HepG2 (cell line): ENCODE measurements at regions not wholly inside any gene's neighbourhood (a gene's known extent, or its start where the extent isn't known, plus 50 kb on each side); places are given as distances from the start of the nearest gene placed in this dataset.
"Not testable (repeated sequence)": the region's sequence is repeated elsewhere in the genome, so short reads cannot be mapped to it uniquely, and the experiment has no call there.

ENCODE experiments used
- ATAC-seq: fragments of 200-7000 bp; cut with Tn5 transposase; 3 replicates; pipeline ENCODE4 v1.9.1; 2020; ENCODE audit warnings: mild to moderate bottlenecking, moderate library complexity
- BruUV-seq: library from RNA; stranded (reverse); fragments of 400-500 nt; replicated peaks from 2 replicates; lab custom pipeline; 2021; lab: Mats Ljungman, UMichigan
- CTCF ChIA-PET: fragments of 300-600 bp; formaldehyde crosslinking; extraction: SDS; loops from one replicate; lab custom pipeline; 2021; ENCODE audit warnings: low total read pairs, inconsistent platforms, low intra/inter-chr PET ratio; lab: Yijun Ruan, JAX
- POLR2A ChIA-PET: fragments of 350-600 bp; sonication (Branson Sonifier 250); formaldehyde crosslinking; loops from one replicate; lab custom pipeline; 2020; ENCODE audit warnings: antibody characterized with exemption, inconsistent platforms; lab: Yijun Ruan, JAX
- DNase-seq: peaks from one replicate; pipeline ENCODE4 v3.0.0-alpha.2; 2015; ENCODE audit warnings: low spot score
- FAIRE-seq: peaks from 3 replicates; lab custom pipeline; 2011; peaks lifted over from hg19 to GRCh38; lab: Jason Lieb, UNC
- H2AFZ ChIP-seq: one replicate; pipeline ENCODE4 v1.6.1; 2011; ENCODE audit warnings: low read length, inconsistent platforms
- H3K27ac ChIP-seq: fragments of 300-600 bp; 3 replicates; pipeline ENCODE4 v1.8.0; 2011; ENCODE audit warnings: mixed run types, mild to moderate bottlenecking, mixed read lengths, low read length, inconsistent platforms; ENCODE audit not compliant: insufficient read depth; ENCODE audit errors: extremely low read length
- H3K27me3 ChIP-seq, 2 experiments: fragments of 200-600 bp in 1 of 2; 2 replicates in 1 of 2; 3 replicates in 1 of 2; pipeline versions ENCODE4 v1.6.0 to v1.8.0; 2011; ENCODE audit warnings: low read length in 2 of 2, mild to moderate bottlenecking in 2 of 2, moderate library complexity in 2 of 2, inconsistent platforms in 1 of 2; ENCODE audit not compliant: insufficient read depth in 2 of 2, control insufficient read depth in 1 of 2
- H3K36me3 ChIP-seq, 2 experiments: fragments of 200-600 bp in 1 of 2; replicated peaks in 1 of 2; 2 replicates in 1 of 2; 3 replicates in 1 of 2; pipeline versions ENCODE4 v1.5.1 to v1.8.0; 2011; ENCODE audit warnings: low read length in 2 of 2, inconsistent platforms in 1 of 2; ENCODE audit not compliant: insufficient read depth in 2 of 2, control insufficient read depth in 1 of 2
- H3K4me1 ChIP-seq: 2 replicates; pipeline ENCODE4 v1.5.1; 2012; ENCODE audit warnings: low read length, inconsistent platforms; ENCODE audit not compliant: insufficient read depth
- H3K4me2 ChIP-seq: 2 replicates; pipeline ENCODE4 v1.6.0; 2011; ENCODE audit warnings: low read depth, low read length, inconsistent platforms
- H3K4me3 ChIP-seq, 3 experiments: fragments of 200-600 bp in 1 of 3; sonication (generic), shearing (Covaris generic) in 1 of 3; replicated peaks in 1 of 3; 2 replicates each; pipeline ENCODE4 v1.5.1; 2011 to 2016; ENCODE audit warnings: low read length in 3 of 3, inconsistent platforms in 2 of 3, low read depth in 2 of 3, mild to moderate bottlenecking in 2 of 3, control low read depth in 1 of 3, mixed read lengths in 1 of 3; ENCODE audit not compliant: insufficient read depth in 1 of 3
- H3K79me2 ChIP-seq: one replicate; pipeline ENCODE4 v1.6.1; 2011; ENCODE audit warnings: low read length, inconsistent platforms; ENCODE audit not compliant: insufficient read depth
- H3K9ac ChIP-seq: 2 replicates; pipeline ENCODE4 v1.6.0; 2011; ENCODE audit warnings: mild to moderate bottlenecking, low read depth, low read length, inconsistent platforms; ENCODE audit not compliant: insufficient read depth
- H3K9me3 ChIP-seq: 2 replicates; pipeline ENCODE4 v1.5.1; 2012; ENCODE audit warnings: mild to moderate bottlenecking, low read length
- H4K20me1 ChIP-seq: 2 replicates; pipeline ENCODE4 v1.6.0; 2011; ENCODE audit warnings: inconsistent platforms, mild to moderate bottlenecking, low read length, moderate library complexity; ENCODE audit not compliant: insufficient read depth
- WGBS: methylation state at CpG from one replicate; pipeline ENCODE4 v1.1.6; 2017; ENCODE audit warnings: low lambda C conversion rate; 5-methylcytosine and 5-hydroxymethylcytosine counted together
- in situ Hi-C: cut with HindIII; loops from 2 replicates; pipeline ENCODE4 v1.10.0; 2017; ENCODE audit warnings: low pct_unique_long_range_greater_than_20kb; ENCODE audit not compliant: extremely low pct_ligation_motif_present
- intact Hi-C: fragments of 100-400 bp; cut with micrococcal nuclease; formaldehyde crosslinking; loops from one replicate; pipeline ENCODE4 v1.10.0; 2022; ENCODE audit not compliant: unreplicated experiment

GRCh38 chr1:149274493-149274892, 171.1 kb upstream of the NBPF9 start:
- in situ Hi-C loops, CTCF ChIA-PET, DNase-seq, H4K20me1 ChIP-seq, H3K9me3 ChIP-seq, H3K27me3 ChIP-seq, H2AFZ ChIP-seq, ATAC-seq, H3K4me3 ChIP-seq, H3K9ac ChIP-seq, FAIRE-seq, POLR2A ChIA-PET, H3K4me2 ChIP-seq, H3K4me1 ChIP-seq, H3K27ac ChIP-seq, H3K79me2 ChIP-seq, intact Hi-C loops, H3K36me3 ChIP-seq, BruUV-seq: not testable (repeated sequence)
- WGBS: 13% methylated on average over 2 of the region's 5 CpGs

DNA sequence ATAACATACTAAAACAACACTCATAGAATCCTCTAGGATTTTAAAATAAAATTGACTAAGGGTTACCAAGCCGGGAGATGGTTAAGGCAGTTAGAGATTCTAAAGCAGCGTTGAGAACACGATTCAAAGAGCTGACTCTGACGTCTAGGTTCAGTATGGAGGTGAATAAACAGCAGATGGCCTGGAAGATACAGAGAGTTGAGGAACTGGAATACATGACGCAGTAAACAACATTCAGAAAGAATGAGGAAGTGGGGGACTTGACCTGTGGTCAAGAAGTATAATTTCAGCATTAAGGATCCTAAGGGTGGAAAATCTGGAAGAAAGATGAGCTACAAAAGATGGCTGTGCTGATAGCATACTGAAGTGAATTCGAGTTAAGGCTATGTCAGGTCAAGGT, 172.5 kb upstream of the NBPF9 start:
- CTCF ChIA-PET, H3K4me1 ChIP-seq, H3K9me3 ChIP-seq, H3K4me3 ChIP-seq, H4K20me1 ChIP-seq, POLR2A ChIA-PET, intact Hi-C loops, in situ Hi-C loops, BruUV-seq, H3K27ac ChIP-seq, H3K9ac ChIP-seq, H3K27me3 ChIP-seq, H2AFZ ChIP-seq, DNase-seq, H3K4me2 ChIP-seq, ATAC-seq, H3K36me3 ChIP-seq, FAIRE-seq, H3K79me2 ChIP-seq: not testable (repeated sequence)
- WGBS: no CpG with 5 or more reads among the region's 6 CpGs

- CTCF ChIA-PET, H3K4me2 ChIP-seq, DNase-seq, H3K9ac ChIP-seq, ATAC-seq, POLR2A ChIA-PET, H3K27me3 ChIP-seq, H3K27ac ChIP-seq, H2AFZ ChIP-seq, H3K4me3 ChIP-seq, H3K36me3 ChIP-seq, in situ Hi-C loops, H3K9me3 ChIP-seq, FAIRE-seq, intact Hi-C loops, H4K20me1 ChIP-seq, H3K4me1 ChIP-seq, BruUV-seq, H3K79me2 ChIP-seq: not testable (repeated sequence)
- WGBS: no CpG with 5 or more reads among the region's 5 CpGs
These were observed 173.1 kb upstream of the NBPF9 start for GRCh38 chr1:149276496-149276895.

GRCh38 chr1:149278156-149278555, 174.8 kb upstream of the NBPF9 start:
- H4K20me1 ChIP-seq, H3K4me3 ChIP-seq, H3K9me3 ChIP-seq, intact Hi-C loops, POLR2A ChIA-PET, H3K27me3 ChIP-seq, H3K36me3 ChIP-seq, in situ Hi-C loops, CTCF ChIA-PET, H3K4me2 ChIP-seq, BruUV-seq, H3K4me1 ChIP-seq, H2AFZ ChIP-seq, DNase-seq, H3K9ac ChIP-seq, H3K79me2 ChIP-seq, ATAC-seq, H3K27ac ChIP-seq, FAIRE-seq: not testable (repeated sequence)
- WGBS: no CpG with 5 or more reads among the region's 2 CpGs
